ENCODE measurements at regions not wholly inside any gene's neighbourhood (a gene's known extent, or its start where the extent isn't known, plus 50 kb on each side); places are given as distances from the start of the nearest gene placed in this dataset.
A peak's percentile ranks its signal among the peaks of the same experiment; 100 is the strongest.

- Histone ChIP-seq H3K4me3 (no peak overlapping the region), H3K27ac (no peak overlapping the region), H3K4me1 (no peaks in the 10 kb centered on the region), H3K36me3 (ENCODE audit: insufficient read depth in 1 of 2, low read depth in 1 of 2) (no peaks in the 10 kb centered on the region), H3K27me3 (ENCODE audit: insufficient read depth in 3 of 3, low read length in 2 of 3) (peaks cover 0 to 4% (median 3%) of the 10 kb centered on the region in 3 donors), H3K9me3 (no peaks in the 10 kb centered on the region)
- ATAC-seq = peak in 3 of 4 donors; percentile 47 to 70 (median 64)
- intact Hi-C loops (cut with DNase I) = no loop called here
- no peak for DNase-seq
- WGBS, 3 donors = 42 to 58% (median 50%) methylated on average over 8 of the region's 8 CpGs
- TF ChIP-seq CTCF (IDR thresholded peaks at IDR 0.05) = no peak
These were observed 423.7 kb upstream of the CADM1 start for GRCh38 chr11:115927823-115928329.

- WGBS, 3 donors = 95 to 100% (median 99%) methylated on average over 4 of the region's 4 CpGs
- intact Hi-C loops (cut with DNase I) = no loop called here
- no peaks in the 10 kb centered on the region for H3K9me3 ChIP-seq
- H3K36me3 ChIP-seq (ENCODE audit: insufficient read depth in 1 of 2, low read depth in 1 of 2) = no peaks in the 10 kb centered on the region
- no peak overlapping the region for H3K4me3 ChIP-seq
- no peak for DNase-seq
- no peak for ATAC-seq
- H3K4me1 ChIP-seq = no peaks in the 10 kb centered on the region
- H3K27me3 ChIP-seq (ENCODE audit: insufficient read depth in 3 of 3, low read length in 2 of 3) = peaks cover 0 to 4% (median 0%) of the 10 kb centered on the region in 3 donors
- no peak for TF ChIP-seq CTCF (IDR thresholded peaks at IDR 0.05)
- H3K27ac ChIP-seq = no peak overlapping the region
These were observed 422.4 kb upstream of the CADM1 start for GRCh38 chr11:115926601-115927000.

GRCh38 chr11:115926138-115926537, 421.9 kb upstream of the CADM1 start:
- H3K36me3 ChIP-seq (ENCODE audit: insufficient read depth in 1 of 2, low read depth in 1 of 2) = no peaks in the 10 kb centered on the region
- H3K4me3 ChIP-seq = no peak overlapping the region
- WGBS, 3 donors = 83 to 85% (median 85%) methylated on average over 5 of the region's 5 CpGs
- peaks cover 0 to 4% (median 0%) of the 10 kb centered on the region in 3 donors for H3K27me3 ChIP-seq (ENCODE audit: insufficient read depth in 3 of 3, low read length in 2 of 3)
- DNase-seq (no peak), ATAC-seq (no peak)
- TF ChIP-seq CTCF (IDR thresholded peaks at IDR 0.05) = no peak
- H3K9me3 ChIP-seq = no peaks in the 10 kb centered on the region
- intact Hi-C loops (cut with DNase I) = no loop called here
- no peaks in the 10 kb centered on the region for H3K4me1 ChIP-seq
- H3K27ac ChIP-seq = no peak overlapping the region

GRCh38 chr11:115925568-115926090, 421.4 kb upstream of the CADM1 start:
- no peak overlapping the region for H3K4me3 ChIP-seq
- DNase-seq (no peak), ATAC-seq (no peak)
- no peak for TF ChIP-seq CTCF (IDR thresholded peaks at IDR 0.05)
- WGBS, 3 donors = 86 to 91% (median 88%) methylated on average over 3 of the region's 3 CpGs
- H3K4me1 ChIP-seq = no peaks in the 10 kb centered on the region
- intact Hi-C loops (cut with DNase I) = no loop called here
- no peaks in the 10 kb centered on the region for H3K9me3 ChIP-seq
- H3K27me3 ChIP-seq (ENCODE audit: insufficient read depth in 3 of 3, low read length in 2 of 3) = peaks cover 0 to 4% (median 0%) of the 10 kb centered on the region in 3 donors
- no peak overlapping the region for H3K27ac ChIP-seq
- no peaks in the 10 kb centered on the region for H3K36me3 ChIP-seq (ENCODE audit: insufficient read depth in 1 of 2, low read depth in 1 of 2)
